Panc1 (cell line): ENCODE measurements at regions not wholly inside any gene's neighbourhood (a gene's known extent, or its start where the extent isn't known, plus 50 kb on each side); places are given as distances from the start of the nearest gene placed in this dataset.

Source experiments
- CTCF ChIP-seq: fragments of 450-650 bp; IDR thresholded peaks from 2 replicates; pipeline ENCODE4 v1.5.1; 2017; ENCODE audit warnings: mild to moderate bottlenecking
- SIN3A ChIP-seq: IDR thresholded peaks from 2 replicates; pipeline ENCODE4 v1.6.1; 2012; ENCODE audit warnings: low read depth, mild to moderate bottlenecking, low read length, moderate library complexity, borderline replicate concordance; ENCODE audit not compliant: insufficient read depth

GRCh38 chr6:50913105-50913770, 94.6 kb downstream of the TFAP2B start:
- no peak for TF ChIP-seq CTCF
- no peak for TF ChIP-seq SIN3A
